BLaER1 treated with 17β-estradiol and CSF1 and Interleukin-3, amounts not matched to agents 10 nM and 100 nM (cell line): ENCODE measurements at regions not wholly inside any gene's neighbourhood (a gene's known extent, or its start where the extent isn't known, plus 50 kb on each side); places are given as distances from the start of the nearest gene placed in this dataset.

Source experiments
- H3K27ac ChIP-seq, 11 experiments: shearing (Covaris generic); formaldehyde crosslinking; 2 replicates each; pipeline ENCODE4 v1.8.1; 2022
- H3K27me3 ChIP-seq, 11 experiments: shearing (Covaris generic); formaldehyde crosslinking; 2 replicates each; pipeline ENCODE4 v1.8.1; 2022
- H3K36me3 ChIP-seq, 11 experiments: shearing (Covaris generic); formaldehyde crosslinking; 2 replicates each; pipeline ENCODE4 v1.8.1; 2022
- H3K4me1 ChIP-seq, 10 experiments: shearing (Covaris generic); formaldehyde crosslinking; 2 replicates each; pipeline ENCODE4 v1.8.1; 2022
- H3K4me2 ChIP-seq, 11 experiments: shearing (Covaris generic); formaldehyde crosslinking; 2 replicates each; pipeline ENCODE4 v1.8.1; 2022
- H3K4me3 ChIP-seq, 10 experiments: shearing (Covaris generic); formaldehyde crosslinking; 2 replicates each; pipeline ENCODE4 v1.8.1; 2022
- H3K9ac ChIP-seq, 11 experiments: shearing (Covaris generic); formaldehyde crosslinking; 2 replicates each; pipeline ENCODE4 v1.8.1; 2022
- H3K9me3 ChIP-seq, 11 experiments: shearing (Covaris generic); formaldehyde crosslinking; replicated peaks in 1 of 11; 2 replicates each; pipeline ENCODE4 v1.8.1; 2022
- H4K20me1 ChIP-seq, 11 experiments: shearing (Covaris generic); formaldehyde crosslinking; 2 replicates each; pipeline ENCODE4 v1.8.1; 2022
- Cebpa-rat ChIP-seq, 11 experiments: shearing (Covaris generic); IDR thresholded peaks; 2 replicates each; pipeline ENCODE4 v1.8.1; 2022

DNA sequence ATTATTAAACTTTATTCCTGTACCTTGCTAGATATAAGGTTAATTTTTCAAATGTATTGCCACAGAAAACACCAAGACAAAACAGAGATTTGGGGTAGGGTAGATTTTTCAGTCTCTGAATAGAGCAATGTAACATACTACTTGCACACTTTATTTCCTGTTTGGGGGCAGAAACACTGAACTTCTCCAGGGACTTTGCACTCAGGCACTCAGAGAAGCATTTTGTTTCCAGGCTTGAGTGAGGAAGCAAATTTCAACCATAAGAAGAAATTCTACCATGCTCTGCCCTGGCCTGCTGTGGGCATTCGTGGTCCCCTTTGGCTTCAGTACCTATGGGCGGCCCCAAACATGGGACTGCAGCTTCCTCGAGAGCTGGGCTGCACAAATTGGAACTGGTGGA is 399.1 kb downstream of the DAD1 start:
- H4K20me1 ChIP-seq, result no peaks in the 10 kb centered on the region
- H3K4me2 ChIP-seq, result no peak overlapping the region
- H3K9me3 ChIP-seq, result no peaks in the 10 kb centered on the region
- no peak overlapping the region for H3K9ac ChIP-seq
- H3K4me3 ChIP-seq, result no peak overlapping the region
- H3K36me3 ChIP-seq, result no peaks in the 10 kb centered on the region
- no peak for TF ChIP-seq Cebpa-rat (IDR thresholded peaks at IDR 0.05)
- no peaks in the 10 kb centered on the region for H3K4me1 ChIP-seq
- no peaks in the 10 kb centered on the region for H3K27me3 ChIP-seq
- H3K27ac ChIP-seq, result no peak overlapping the region

DNA sequence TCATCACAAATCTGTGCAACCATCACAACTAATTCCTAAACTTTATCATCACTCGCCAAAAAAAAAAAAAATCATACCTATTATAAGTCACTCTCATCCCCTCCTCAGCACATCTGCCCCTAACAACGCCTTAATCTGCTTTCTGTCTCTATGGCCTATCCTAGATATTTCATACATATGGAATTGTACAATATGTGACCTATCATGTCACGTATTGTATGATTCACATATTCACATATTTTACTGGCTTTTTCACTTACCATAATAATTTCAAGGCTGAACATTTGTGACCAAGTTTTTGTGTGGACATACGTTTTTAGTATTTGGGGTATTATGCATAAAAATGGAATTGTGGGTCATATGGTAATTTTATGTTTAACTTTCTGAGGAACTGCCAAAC is 400.7 kb downstream of the DAD1 start:
- no peaks in the 10 kb centered on the region for H3K9me3 ChIP-seq
- H3K36me3 ChIP-seq, result no peaks in the 10 kb centered on the region
- H3K9ac ChIP-seq, result no peak overlapping the region
- H3K27me3 ChIP-seq, result no peaks in the 10 kb centered on the region
- no peak overlapping the region for H3K27ac ChIP-seq
- H4K20me1 ChIP-seq, result no peaks in the 10 kb centered on the region
- H3K4me3 ChIP-seq, result no peak overlapping the region
- TF ChIP-seq Cebpa-rat (IDR thresholded peaks at IDR 0.05), result no peak
- no peak overlapping the region for H3K4me2 ChIP-seq
- no peaks in the 10 kb centered on the region for H3K4me1 ChIP-seq

DNA sequence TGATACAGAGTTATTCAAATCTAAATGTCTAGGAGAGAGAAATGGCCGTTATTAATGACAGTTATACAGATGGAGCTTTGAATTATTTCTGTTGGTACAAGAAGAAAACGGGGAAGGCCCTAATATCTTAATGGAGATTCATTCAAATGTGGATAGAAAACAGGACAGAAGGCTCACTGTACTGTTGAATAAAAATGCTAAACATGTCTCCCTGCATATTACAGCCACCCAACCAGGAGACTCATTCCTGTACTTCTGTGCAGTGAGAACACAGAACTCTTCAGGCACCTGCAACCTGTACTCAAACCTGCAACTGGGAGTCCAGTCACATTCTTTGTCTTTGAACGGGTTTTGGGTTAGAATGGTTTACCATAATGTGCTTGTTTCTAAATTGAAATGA is 403.2 kb downstream of the DAD1 start:
- Histone ChIP-seq H4K20me1 (no peaks in the 10 kb centered on the region), H3K27ac (no peak overlapping the region), H3K4me3 (no peak overlapping the region), H3K27me3 (no peaks in the 10 kb centered on the region), H3K9me3 (no peaks in the 10 kb centered on the region), H3K9ac (no peak overlapping the region), H3K4me2 (no peak overlapping the region), H3K36me3 (no peaks in the 10 kb centered on the region), H3K4me1 (no peaks in the 10 kb centered on the region)
- TF ChIP-seq Cebpa-rat (IDR thresholded peaks at IDR 0.05), result no peak

DNA sequence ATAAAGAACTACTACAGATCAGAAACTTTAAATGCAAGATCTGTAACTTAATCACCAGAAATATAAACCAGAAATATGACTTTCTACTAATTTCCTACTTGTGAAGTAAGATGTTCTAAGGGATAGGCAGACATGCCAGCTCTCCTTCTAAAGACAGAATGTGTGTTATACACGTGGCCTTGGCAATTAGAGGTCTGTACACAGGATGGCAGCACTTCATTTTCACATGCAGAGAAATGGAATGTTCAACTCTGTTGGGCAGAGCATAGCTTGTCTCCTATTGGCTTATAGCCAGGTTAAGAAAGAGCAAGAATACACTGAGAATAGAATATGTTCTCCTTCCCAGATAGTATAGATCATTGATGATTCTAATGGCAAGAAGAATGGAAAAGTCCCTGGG is 403.8 kb downstream of the DAD1 start:
- no peak overlapping the region for H3K4me3 ChIP-seq
- H3K4me1 ChIP-seq, result no peaks in the 10 kb centered on the region
- TF ChIP-seq Cebpa-rat (IDR thresholded peaks at IDR 0.05), result no peak
- H3K4me2 ChIP-seq, result no peak overlapping the region
- no peaks in the 10 kb centered on the region for H3K9me3 ChIP-seq
- no peaks in the 10 kb centered on the region for H4K20me1 ChIP-seq
- no peaks in the 10 kb centered on the region for H3K36me3 ChIP-seq
- no peaks in the 10 kb centered on the region for H3K27me3 ChIP-seq
- H3K9ac ChIP-seq, result no peak overlapping the region
- no peak overlapping the region for H3K27ac ChIP-seq

DNA sequence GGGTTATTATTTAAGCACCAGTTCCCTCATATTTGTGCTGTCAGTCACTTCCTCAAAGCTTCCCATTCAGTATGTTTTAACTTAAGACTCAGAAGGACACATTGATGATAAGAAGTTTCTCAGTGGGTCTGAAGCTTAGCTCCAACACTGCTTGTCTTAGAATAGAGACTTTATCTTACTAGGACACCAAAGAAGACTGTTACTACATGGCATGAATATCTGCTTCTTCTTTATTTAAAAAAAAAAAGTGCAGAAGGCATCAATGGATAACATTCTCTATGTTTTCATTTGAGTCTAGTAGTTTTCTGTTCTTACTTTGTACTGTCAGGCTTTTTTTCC is 404.2 kb downstream of the DAD1 start:
- Histone ChIP-seq H3K27me3 (no peaks in the 10 kb centered on the region), H3K9ac (no peak overlapping the region), H4K20me1 (no peaks in the 10 kb centered on the region), H3K4me2 (no peak overlapping the region), H3K4me1 (no peaks in the 10 kb centered on the region), H3K4me3 (no peak overlapping the region), H3K36me3 (no peaks in the 10 kb centered on the region), H3K9me3 (no peaks in the 10 kb centered on the region), H3K27ac (no peak overlapping the region)
- no peak for TF ChIP-seq Cebpa-rat (IDR thresholded peaks at IDR 0.05)

DNA sequence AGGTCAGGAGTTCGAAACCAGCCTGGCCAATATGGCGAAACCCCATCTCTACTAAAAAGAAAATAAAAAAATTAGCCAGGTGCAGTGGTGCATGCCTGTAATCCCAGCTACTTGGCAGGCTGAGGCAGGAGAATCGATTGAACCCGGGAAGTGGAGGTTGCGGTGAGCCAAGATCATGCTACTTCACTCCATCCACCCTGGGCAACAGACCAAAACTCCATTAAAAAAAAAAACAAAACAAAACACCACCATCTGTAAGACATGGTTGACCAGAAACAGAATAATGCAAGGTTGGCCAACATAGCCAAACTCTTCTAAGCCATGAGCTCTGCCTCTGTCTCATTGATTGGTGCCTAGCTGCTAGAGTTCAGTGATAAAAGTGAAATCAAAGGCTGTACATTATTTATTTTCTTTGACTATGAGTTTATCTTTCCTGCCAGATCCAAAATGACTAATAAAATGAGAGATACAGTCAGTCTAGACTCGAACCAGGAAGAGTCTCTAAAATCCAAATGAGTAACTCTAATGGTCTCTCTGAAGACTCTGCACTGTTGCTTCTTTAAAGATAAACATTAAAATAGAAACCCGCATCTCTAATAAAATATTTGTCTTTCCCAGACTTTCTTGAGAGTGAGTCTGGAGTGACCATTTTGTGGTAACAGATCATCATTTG is 404.7 kb downstream of the DAD1 start:
- Histone ChIP-seq H3K4me2 (no peak overlapping the region), H3K27me3 (no peaks in the 10 kb centered on the region), H4K20me1 (no peaks in the 10 kb centered on the region), H3K27ac (no peak overlapping the region), H3K9me3 (no peaks in the 10 kb centered on the region), H3K4me3 (no peak overlapping the region), H3K4me1 (no peaks in the 10 kb centered on the region), H3K36me3 (no peaks in the 10 kb centered on the region), H3K9ac (no peak overlapping the region)
- no peak for TF ChIP-seq Cebpa-rat (IDR thresholded peaks at IDR 0.05)

DNA sequence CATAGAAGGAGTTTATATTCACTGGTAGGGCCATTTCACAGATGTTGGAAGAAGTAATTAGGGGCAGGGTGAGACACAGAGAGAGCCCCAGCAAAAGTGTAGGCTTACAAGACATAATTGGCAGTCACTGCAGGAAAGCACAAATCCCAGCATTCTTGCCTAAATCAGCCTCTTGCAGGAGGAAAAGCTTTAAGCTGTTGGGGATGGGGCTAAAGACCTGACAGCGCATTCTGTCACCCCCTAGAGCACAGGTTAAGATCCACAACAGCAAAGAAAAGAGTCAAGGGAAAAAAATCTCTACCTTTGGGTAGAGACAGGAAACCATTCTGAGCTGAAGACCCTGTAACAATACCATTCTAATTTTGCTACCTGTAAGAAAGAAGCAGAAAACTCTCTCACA is 409.0 kb downstream of the DAD1 start:
- Histone ChIP-seq H3K4me2 (no peak overlapping the region), H3K36me3 (no peaks in the 10 kb centered on the region), H3K4me3 (no peak overlapping the region), H3K27me3 (no peaks in the 10 kb centered on the region), H3K9ac (no peak overlapping the region), H4K20me1 (no peaks in the 10 kb centered on the region), H3K27ac (no peak overlapping the region), H3K9me3 (no peaks in the 10 kb centered on the region), H3K4me1 (peaks cover 8 to 18% (median 11%) of the 10 kb centered on the region in 10 experiments; a peak in 11 of 20 replicates)
- TF ChIP-seq Cebpa-rat (IDR thresholded peaks at IDR 0.05), result no peak

DNA sequence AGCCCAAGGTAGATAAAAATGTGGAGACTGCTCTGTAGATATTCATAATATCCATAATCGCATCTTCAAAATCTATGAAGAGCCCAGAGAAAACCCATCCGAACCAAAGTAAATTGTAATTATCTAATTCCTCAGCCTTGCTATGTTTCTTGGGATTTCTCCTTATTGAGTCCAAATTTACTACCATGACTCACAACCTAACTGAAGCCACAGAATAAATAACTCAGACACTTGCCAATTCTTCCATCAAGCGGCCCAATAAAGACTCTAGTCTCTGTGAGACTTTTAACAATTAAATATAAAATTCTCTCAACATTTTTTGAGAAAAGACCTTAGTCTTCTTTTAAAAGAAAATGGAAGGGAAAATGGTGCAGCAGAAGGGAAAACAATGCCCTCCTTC is 409.8 kb downstream of the DAD1 start:
- H3K27ac ChIP-seq, result no peak overlapping the region
- peaks cover 8 to 18% (median 11%) of the 10 kb centered on the region in 10 experiments; a peak in 11 of 20 replicates for H3K4me1 ChIP-seq
- H3K9me3 ChIP-seq, result no peaks in the 10 kb centered on the region
- H3K9ac ChIP-seq, result no peak overlapping the region
- no peak overlapping the region for H3K4me3 ChIP-seq
- no peaks in the 10 kb centered on the region for H3K36me3 ChIP-seq
- TF ChIP-seq Cebpa-rat (IDR thresholded peaks at IDR 0.05), result no peak
- H4K20me1 ChIP-seq, result no peaks in the 10 kb centered on the region
- no peak overlapping the region for H3K4me2 ChIP-seq
- no peaks in the 10 kb centered on the region for H3K27me3 ChIP-seq

DNA sequence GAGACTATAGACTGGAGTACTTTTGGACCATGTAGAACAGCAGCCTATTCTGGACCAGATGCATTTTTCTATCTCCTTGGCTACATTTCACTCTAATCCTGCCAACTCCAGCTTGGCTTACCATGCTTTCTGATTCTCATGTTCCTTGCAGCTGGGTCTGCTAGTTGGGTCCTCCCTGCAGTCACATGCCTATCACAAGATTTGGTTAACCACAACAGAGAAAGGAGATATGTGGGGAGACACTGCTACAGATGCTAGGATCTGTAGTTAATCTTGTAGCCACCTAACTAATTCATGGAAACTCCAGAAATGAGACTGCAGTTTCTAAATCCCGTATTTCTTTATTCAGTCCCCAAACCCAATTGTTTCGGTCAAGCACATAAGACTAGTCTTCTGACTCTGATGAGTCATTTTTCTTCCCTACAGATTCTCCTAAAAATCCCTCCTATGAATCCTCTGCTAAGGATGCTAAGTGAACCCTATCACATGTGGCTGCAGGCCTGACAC is 410.6 kb downstream of the DAD1 start:
- H4K20me1 ChIP-seq, result no peaks in the 10 kb centered on the region
- H3K4me3 ChIP-seq, result no peak overlapping the region
- peaks cover 8 to 18% (median 11%) of the 10 kb centered on the region in 10 experiments; a peak in 11 of 20 replicates for H3K4me1 ChIP-seq
- no peak overlapping the region for H3K27ac ChIP-seq
- no peaks in the 10 kb centered on the region for H3K36me3 ChIP-seq
- H3K27me3 ChIP-seq, result no peaks in the 10 kb centered on the region
- H3K4me2 ChIP-seq, result peak overlapping the region in 8 of 11 experiments; percentile 2 to 58 (median 40); a peak in 11 of 22 replicates
- no peaks in the 10 kb centered on the region for H3K9me3 ChIP-seq
- TF ChIP-seq Cebpa-rat (IDR thresholded peaks at IDR 0.05), result no peak
- H3K9ac ChIP-seq, result no peak overlapping the region

DNA sequence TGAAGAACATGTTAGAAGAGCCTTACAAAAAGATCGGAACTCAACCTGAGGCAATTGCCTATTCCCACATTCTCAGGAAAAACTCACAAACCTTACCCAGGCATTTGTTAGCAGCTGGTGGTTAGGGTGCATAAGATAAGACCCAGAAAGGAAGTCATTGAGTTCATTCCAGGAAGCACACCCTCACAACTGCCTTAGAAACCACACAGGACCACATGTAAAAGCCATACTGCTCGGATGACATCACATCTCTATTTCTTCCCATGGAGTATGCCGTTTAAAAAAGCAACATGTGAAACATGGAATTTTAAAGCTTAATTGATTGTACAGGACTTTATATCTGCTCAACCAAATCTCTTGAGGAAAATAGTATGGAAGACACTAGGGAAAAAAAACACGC is 411.2 kb downstream of the DAD1 start:
- no peak overlapping the region for H3K4me3 ChIP-seq
- H3K4me2 ChIP-seq, result peak overlapping the region in 8 of 11 experiments; percentile 2 to 58 (median 40); a peak in 11 of 22 replicates
- peaks cover 8 to 18% (median 11%) of the 10 kb centered on the region in 10 experiments; a peak in 11 of 20 replicates for H3K4me1 ChIP-seq
- no peak overlapping the region for H3K9ac ChIP-seq
- no peaks in the 10 kb centered on the region for H4K20me1 ChIP-seq
- H3K36me3 ChIP-seq, result no peaks in the 10 kb centered on the region
- H3K27me3 ChIP-seq, result no peaks in the 10 kb centered on the region
- no peak overlapping the region for H3K27ac ChIP-seq
- no peaks in the 10 kb centered on the region for H3K9me3 ChIP-seq
- no peak for TF ChIP-seq Cebpa-rat (IDR thresholded peaks at IDR 0.05)
